OCI-M1 (cell line): ENCODE measurements at regions not wholly inside any gene's neighbourhood (a gene's known extent, or its start where the extent isn't known, plus 50 kb on each side); places are given as distances from the start of the nearest gene placed in this dataset.
A peak's percentile ranks its signal among the peaks of the same experiment; 100 is the strongest.

Experiments used
- DNase-seq: peaks from one replicate; lab custom pipeline; 2025; lab: John Stamatoyannopoulos, UW

GRCh38 chrX:66328950-66329596 lies 165.0 kb downstream of the HEPH start:
- DNase-seq: no peak

GRCh38 chrX:66360894-66361293 lies 196.8 kb downstream of the HEPH start:
- no peak for DNase-seq

GRCh38 chrX:66384722-66385121 lies 220.7 kb downstream of the HEPH start:
- DNase-seq: no peak

GRCh38 chrX:66399273-66399672 lies 235.2 kb downstream of the HEPH start:
- DNase-seq: no peak

GRCh38 chrX:66402165-66402564 lies 236.7 kb downstream of the EDA2R start:
- DNase-seq: no peak

GRCh38 chrX:66408507-66408906 lies 230.4 kb downstream of the EDA2R start:
- peak; percentile 60 for DNase-seq

- no peak for DNase-seq
Measured at GRCh38 chrX:66410806-66411205, 228.1 kb downstream of the EDA2R start.
